K562 (cell line): ENCODE measurements at regions not wholly inside any gene's neighbourhood (a gene's known extent, or its start where the extent isn't known, plus 50 kb on each side); places are given as distances from the start of the nearest gene placed in this dataset.

Source experiments
- ATAC-seq: fragments of 200-7000 bp; cut with Tn5 transposase; 3 replicates; pipeline ENCODE4 v1.9.1; 2020; ENCODE audit warnings: moderate library complexity
- BruUV-seq: library from RNA; stranded (reverse); fragments of 400-500 nt; replicated peaks from 2 replicates; lab custom pipeline; 2021; lab: Mats Ljungman, UMichigan
- CTCF ChIA-PET: fragments of 300-600 bp; formaldehyde crosslinking; extraction: SDS; loops from one replicate; lab custom pipeline; 2021; ENCODE audit warnings: low intra/inter-chr PET ratio; lab: Yijun Ruan, JAX
- POLR2A ChIA-PET: fragments of 300-600, 350-650 bp; sonication (Branson Sonifier 250); formaldehyde crosslinking; extraction: SDS; loops from one replicate; lab custom pipeline; 2021; ENCODE audit warnings: antibody characterized with exemption, inconsistent platforms; lab: Yijun Ruan, JAX
- DNase-seq, 4 experiments: peaks; one replicate each; pipeline versions ENCODE4 v3.0.0 to v3.0.0-alpha.2; 2011 to 2018; ENCODE audit warnings: low spot score in 3 of 4, mixed read lengths in 3 of 4; ENCODE audit errors: extremely low read depth in 1 of 4
- FAIRE-seq: peaks from 2 replicates; lab custom pipeline; 2011; peaks lifted over from hg19 to GRCh38; lab: Jason Lieb, UNC
- H2AFZ ChIP-seq: 2 replicates; pipeline ENCODE4 v1.6.0; 2011; ENCODE audit warnings: low read depth, low read length, control low read depth, inconsistent platforms
- H3K27ac ChIP-seq: fragments of 200-600 bp; 3 replicates; pipeline ENCODE4 v1.8.0; 2011; ENCODE audit warnings: low read depth, mild to moderate bottlenecking, control low read depth, inconsistent platforms, low read length, moderate library complexity, mixed read lengths; ENCODE audit errors: extremely low read depth
- H3K27me3 ChIP-seq, 2 experiments: fragments of 300-600 bp in 1 of 2; 2 replicates in 1 of 2; 3 replicates in 1 of 2; pipeline versions ENCODE4 v1.6.0 to v1.8.0; 2011; ENCODE audit warnings: inconsistent platforms in 2 of 2, low read length in 2 of 2, mild to moderate bottlenecking in 1 of 2, mixed read lengths in 1 of 2, moderate library complexity in 1 of 2; ENCODE audit not compliant: control insufficient read depth in 2 of 2, insufficient read depth in 2 of 2
- H3K36me3 ChIP-seq: fragments of 300-600 bp; 3 replicates; pipeline ENCODE4 v1.8.0; 2011; ENCODE audit warnings: mild to moderate bottlenecking, low read length, inconsistent platforms; ENCODE audit not compliant: control insufficient read depth, insufficient read depth
- H3K4me1 ChIP-seq, 2 experiments: fragments of 200-600 bp in 1 of 2; replicated peaks in 1 of 2; 2 replicates in 1 of 2; 3 replicates in 1 of 2; pipeline versions ENCODE4 v1.5.1 to v1.8.0; 2011; ENCODE audit warnings: inconsistent platforms in 2 of 2, low read length in 2 of 2, mild to moderate bottlenecking in 1 of 2, mixed read lengths in 1 of 2, moderate library complexity in 1 of 2; ENCODE audit not compliant: control insufficient read depth in 2 of 2, insufficient read depth in 2 of 2
- H3K4me2 ChIP-seq: 2 replicates; pipeline ENCODE4 v1.6.1; 2011; ENCODE audit warnings: low read length, control low read depth, inconsistent platforms, mixed read lengths; ENCODE audit not compliant: insufficient read depth
- H3K4me3 ChIP-seq: fragments of 200-600 bp; sonication (generic), shearing (Covaris generic); 2 replicates; pipeline ENCODE4 v1.5.1; 2016; ENCODE audit warnings: control low read depth, inconsistent platforms
- H3K79me2 ChIP-seq: fragments of 200-600 bp; 3 replicates; pipeline ENCODE4 v1.8.0; 2011; ENCODE audit warnings: low read length, inconsistent platforms; ENCODE audit not compliant: control insufficient read depth, insufficient read depth
- H3K9ac ChIP-seq, 2 experiments: 2 replicates each; pipeline versions ENCODE4 v1.6.0 to v1.6.1; 2011; ENCODE audit warnings: low read depth in 2 of 2, low read length in 2 of 2, control low read depth in 1 of 2, inconsistent platforms in 1 of 2, mild to moderate bottlenecking in 1 of 2, mixed read lengths in 1 of 2; ENCODE audit not compliant: insufficient read depth in 1 of 2
- H3K9me1 ChIP-seq: one replicate; pipeline ENCODE4 v1.6.0; 2011; ENCODE audit warnings: inconsistent platforms, mild to moderate bottlenecking, low read length, moderate library complexity; ENCODE audit not compliant: control insufficient read depth, insufficient read depth
- H3K9me3 ChIP-seq: replicated peaks from 2 replicates; pipeline ENCODE4 v1.5.1; 2011; ENCODE audit warnings: low read depth, low read length, inconsistent platforms; ENCODE audit not compliant: control insufficient read depth, insufficient read depth
- H4K20me1 ChIP-seq: replicated peaks from 2 replicates; pipeline ENCODE4 v1.6.1; 2011; ENCODE audit warnings: low read length, inconsistent platforms, mixed read lengths; ENCODE audit not compliant: control insufficient read depth, insufficient read depth
- ETV6 ChIP-seq, 3 experiments: fragments of 150-350 bp in 1 of 3; sonication (generic) in 1 of 3; formaldehyde crosslinking in 1 of 3; IDR thresholded peaks; 2 replicates each; pipeline versions ENCODE4 v1.6.1 to v1.8.0; 2014 to 2022; ENCODE audit warnings: borderline replicate concordance in 2 of 3, low read depth in 2 of 3, antibody characterized with exemption in 1 of 3, low read length in 1 of 3, mild to moderate bottlenecking in 1 of 3, missing genetic modification reagents in 1 of 3
- FIP1L1 ChIP-seq: fragments of 200-400 bp; formaldehyde crosslinking; IDR thresholded peaks from 2 replicates; pipeline ENCODE4 v1.6.1; 2018; ENCODE audit warnings: mild to moderate bottlenecking, low read depth, low read length; ENCODE audit not compliant: poor library complexity, severe bottlenecking
- FOSL1 ChIP-seq: fragments of 200-800 bp; sonication (Bioruptor generic); conservative IDR thresholded peaks from 2 replicates; pipeline ENCODE4 v1.6.1; 2016; ENCODE audit warnings: missing genetic modification characterization, missing compliant biosample characterization
- HMGXB4 ChIP-seq: sonication (generic); formaldehyde crosslinking; IDR thresholded peaks from 2 replicates; pipeline ENCODE4 v1.8.1; 2023; ENCODE audit warnings: mild to moderate bottlenecking, missing genetic modification reagents
- MLLT1 ChIP-seq, 2 experiments: fragments of 450-650 bp; IDR thresholded peaks; 2 replicates each; pipeline ENCODE4 v1.6.1; 2016
- NONO ChIP-seq, 2 experiments: fragments of 200-400 bp in 1 of 2; fragments of 450-650 bp in 1 of 2; formaldehyde crosslinking in 1 of 2; IDR thresholded peaks; 2 replicates each; pipeline ENCODE4 v1.6.1; 2017; ENCODE audit warnings: low read depth in 2 of 2, mild to moderate bottlenecking in 2 of 2, moderate library complexity in 2 of 2, low read length in 1 of 2
- NR2F6 ChIP-seq: fragments of 450-650 bp; formaldehyde crosslinking; IDR thresholded peaks from 2 replicates; pipeline ENCODE4 v1.4.0; 2020; ENCODE audit warnings: mild to moderate bottlenecking
- PHTF2 ChIP-seq: fragments of 250-450 bp; sonication (Bioruptor Pico); IDR thresholded peaks from 2 replicates; pipeline ENCODE4 v1.5.0; 2021; ENCODE audit warnings: mild to moderate bottlenecking
- RBM15 ChIP-seq: fragments of 200-400 bp; formaldehyde crosslinking; IDR thresholded peaks from 2 replicates; pipeline ENCODE4 v1.6.1; 2018; ENCODE audit warnings: mild to moderate bottlenecking, low read length, moderate library complexity; ENCODE audit not compliant: insufficient read depth
- RFX5 ChIP-seq: IDR thresholded peaks from 2 replicates; pipeline ENCODE4 v1.6.1; 2011; ENCODE audit warnings: low read depth, mild to moderate bottlenecking, improper control_type of control experiment, low read length
- TARDBP ChIP-seq: fragments of 450-650 bp; IDR thresholded peaks from 2 replicates; pipeline ENCODE4 v1.6.1; 2016
- TFE3 ChIP-seq: fragments of 450-650 bp; formaldehyde crosslinking; IDR thresholded peaks from 2 replicates; pipeline ENCODE4 v1.4.0; 2020; ENCODE audit warnings: mild to moderate bottlenecking, mixed read lengths
- U2AF2 ChIP-seq: fragments of 200-400 bp; formaldehyde crosslinking; optimal IDR thresholded peaks from 2 replicates; pipeline ENCODE3; 2017; ENCODE audit warnings: low read depth, mild to moderate bottlenecking, low read length
- USF1 ChIP-seq: sonication (generic); formaldehyde crosslinking; IDR thresholded peaks from 2 replicates; pipeline ENCODE4 v1.9.0; 2022; ENCODE audit warnings: mild to moderate bottlenecking, missing genetic modification reagents
- ZEB2 ChIP-seq: fragments of 450-650 bp; IDR thresholded peaks from 2 replicates; pipeline ENCODE4 v1.6.1; 2016
- ZNF589 ChIP-seq: fragments of 200-800 bp; sonication (Bioruptor generic); IDR thresholded peaks from 2 replicates; pipeline ENCODE4 v1.6.1; 2016; ENCODE audit warnings: low read depth, missing genetic modification characterization, missing compliant biosample characterization
- ZNF696 ChIP-seq: fragments of 250-450 bp; sonication (Bioruptor Pico); conservative IDR thresholded peaks from 2 replicates; pipeline ENCODE4 v1.4.0; 2020; ENCODE audit warnings: mild to moderate bottlenecking, moderate library complexity
- in situ Hi-C: fragments of 300-500 bp; cut with MboI; formaldehyde crosslinking; loops from 4 replicates; pipeline ENCODE4 v1.15.0; 2018; ENCODE audit warnings: inconsistent platforms, mixed read lengths
- intact Hi-C: fragments of 100-400 bp; cut with micrococcal nuclease; formaldehyde crosslinking; loops from 2 replicates; pipeline ENCODE4 v1.14.2; 2022

- ATAC-seq: no peak
- no peak overlapping the region for H3K4me2 ChIP-seq
- H3K9me1 ChIP-seq: no peaks in the 10 kb centered on the region
- no peaks in the 10 kb centered on the region; the same call in 1 of the 2 replicates for H3K9me3 ChIP-seq
- in situ Hi-C loops: no loop called here
- no peak overlapping the region for H3K4me3 ChIP-seq
- no peak for FAIRE-seq
- no peaks in the 10 kb centered on the region for H4K20me1 ChIP-seq
- no peaks in the 10 kb centered on the region for H3K4me1 ChIP-seq
- no peaks in the 10 kb centered on the region for H3K27me3 ChIP-seq
- no peak overlapping the region for H3K27ac ChIP-seq
- BruUV-seq: no TSS peak
- ChIA-PET CTCF (no interaction called here), POLR2A (no interaction called here)
- H3K79me2 ChIP-seq: no peaks in the 10 kb centered on the region
- DNase-seq: no peak
- no peaks in the 10 kb centered on the region for H3K36me3 ChIP-seq
- intact Hi-C loops: no loop called here
- H2AFZ ChIP-seq: no peak overlapping the region
- no peak overlapping the region for H3K9ac ChIP-seq
- TF ChIP-seq HMGXB4 (CRISPR knock-in tag): no peak
- TF ChIP-seq ZNF696 (CRISPR knock-in tag): no peak
- TF ChIP-seq NONO (IDR thresholded peaks at IDR 0.05; ENCODE audit: low read depth in 2 of 2, low read length in 1 of 2): no peak
- TF ChIP-seq TARDBP: no peak
- no peak for TF ChIP-seq TFE3
- no peak for TF ChIP-seq MLLT1 (IDR thresholded peaks at IDR 0.05)
- no peak for TF ChIP-seq PHTF2 (CRISPR knock-in tag)
- no peak for TF ChIP-seq U2AF2
- no peak for TF ChIP-seq ETV6 (IDR thresholded peaks at IDR 0.05; ENCODE audit: borderline replicate concordance in 1 of 2, low read depth in 2 of 2, low read length in 1 of 2)
- no peak for TF ChIP-seq ETV6 (CRISPR knock-in tag; IDR thresholded peaks at IDR 0.05; ENCODE audit: borderline replicate concordance)
- TF ChIP-seq NR2F6 (CRISPR knock-in tag): no peak
- no peak for TF ChIP-seq FOSL1 (tag)
- TF ChIP-seq ZEB2: no peak
- no peak for TF ChIP-seq ZNF589 (CRISPR knock-in tag)
- TF ChIP-seq RFX5: no peak
- no peak for TF ChIP-seq USF1 (CRISPR knock-in tag)
- no peak for TF ChIP-seq RBM15
- TF ChIP-seq FIP1L1: no peak
These were observed 504.9 kb upstream of the SOX11 start for GRCh38 chr2:5187283-5187682.
